ENCODE measurements at regions not wholly inside any gene's neighbourhood (a gene's known extent, or its start where the extent isn't known, plus 50 kb on each side); places are given as distances from the start of the nearest gene placed in this dataset.

DNA sequence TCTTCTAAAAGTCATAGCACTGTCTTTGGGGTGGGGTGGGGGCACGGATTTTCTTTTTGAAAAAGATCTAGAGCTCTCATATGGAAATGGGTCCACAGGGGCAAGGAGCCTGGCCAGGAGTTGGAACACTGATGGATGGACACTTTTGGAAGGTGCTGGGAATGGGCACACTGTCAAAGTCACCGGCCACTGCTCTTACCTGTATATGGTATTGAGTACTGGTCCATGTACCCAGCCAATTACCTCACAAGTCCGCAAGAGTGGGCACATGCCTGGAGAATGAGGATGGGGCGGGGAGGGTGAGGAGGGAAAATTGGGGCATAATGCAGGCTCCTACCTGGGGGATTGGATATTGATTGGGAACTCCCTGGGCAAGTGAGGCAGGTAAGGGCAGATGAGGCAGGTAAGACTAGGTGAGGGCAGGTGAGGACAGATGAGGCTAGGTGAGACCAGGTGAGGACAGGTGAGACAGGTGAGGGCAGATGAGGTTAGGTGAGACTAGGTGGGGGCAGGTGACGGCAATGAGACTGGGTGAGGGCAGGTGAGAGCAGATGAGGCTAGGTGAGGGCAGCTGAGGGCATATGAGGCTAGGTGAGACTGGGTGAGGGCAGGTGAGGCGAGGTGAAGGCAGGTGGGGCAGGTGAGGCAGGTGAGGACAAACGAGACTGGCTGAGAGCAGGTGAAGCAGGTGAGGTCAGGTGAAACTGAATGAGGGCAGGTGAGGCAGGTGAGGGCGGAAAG, 167.9 kb downstream of the NRN1 start:
- TF ChIP-seq CTCF (IDR thresholded peaks at IDR 0.05; ENCODE audit: low read depth, low read length, poor library complexity, severe bottlenecking), result no peak
- no peak for TF ChIP-seq EZH2phosphoT487 (IDR thresholded peaks at IDR 0.05; ENCODE audit: borderline replicate concordance, low read length)
